ENCODE measurements at regions not wholly inside any gene's neighbourhood (a gene's known extent, or its start where the extent isn't known, plus 50 kb on each side); places are given as distances from the start of the nearest gene placed in this dataset.
A peak's percentile ranks its signal among the peaks of the same experiment; 100 is the strongest.
"Not testable (repeated sequence)": the region's sequence is repeated elsewhere in the genome, so short reads cannot be mapped to it uniquely, and the experiment has no call there.

- DNase-seq: no peak
Measured at GRCh38 chr4:138113819-138114400, 128.2 kb downstream of the SLC7A11 start.

DNA sequence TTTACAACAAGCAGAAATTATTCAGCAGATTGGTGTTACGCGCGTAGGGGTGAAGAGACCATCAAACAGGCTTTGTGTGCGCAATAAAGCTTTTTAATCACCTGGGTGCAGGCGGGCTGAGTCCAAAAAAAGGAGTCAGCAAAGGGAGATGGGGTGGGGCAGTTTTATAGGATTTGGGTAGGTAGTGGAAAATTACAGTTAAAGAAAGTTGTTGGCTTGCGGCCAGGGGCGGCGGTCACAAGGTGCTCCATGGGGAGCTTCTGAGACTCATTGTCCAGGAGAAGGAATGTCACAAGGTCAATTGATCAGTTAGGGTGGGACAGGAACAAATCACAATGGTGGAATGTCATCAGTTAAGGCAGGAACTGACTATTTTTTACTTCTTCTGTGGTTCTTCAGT is 129.3 kb downstream of the SLC7A11 start:
- not testable (repeated sequence) for DNase-seq

- DNase-seq: no peak
Measured at GRCh38 chr4:138112389-138112788, 129.8 kb downstream of the SLC7A11 start.

DNA sequence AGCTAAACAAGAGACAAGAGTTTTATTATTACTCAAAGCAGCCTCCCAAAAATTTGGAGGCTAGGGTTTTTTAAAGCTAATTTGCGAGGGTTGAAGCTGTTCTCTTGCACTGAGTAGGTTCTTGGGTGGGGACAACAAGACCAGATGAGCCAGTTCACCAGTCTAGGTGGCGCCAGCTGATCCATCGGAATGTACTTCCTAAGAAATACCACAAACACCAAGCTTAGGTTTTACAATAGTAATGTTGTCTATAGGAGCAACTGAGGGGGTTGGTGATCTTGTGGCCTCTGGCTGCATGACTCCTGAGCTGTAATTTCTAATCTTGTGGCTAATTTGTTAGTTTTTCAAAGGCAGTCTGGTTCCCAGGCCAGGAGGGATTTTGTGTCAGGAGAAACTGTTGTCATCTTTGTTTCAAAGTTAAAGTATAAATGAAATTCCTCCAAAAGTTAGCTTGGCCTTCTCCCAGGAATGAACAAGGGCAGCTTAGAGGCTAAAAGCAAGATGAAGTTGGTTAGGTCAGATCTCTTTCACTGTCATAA is 130.6 kb downstream of the SLC7A11 start:
- DNase-seq: no peak

DNA sequence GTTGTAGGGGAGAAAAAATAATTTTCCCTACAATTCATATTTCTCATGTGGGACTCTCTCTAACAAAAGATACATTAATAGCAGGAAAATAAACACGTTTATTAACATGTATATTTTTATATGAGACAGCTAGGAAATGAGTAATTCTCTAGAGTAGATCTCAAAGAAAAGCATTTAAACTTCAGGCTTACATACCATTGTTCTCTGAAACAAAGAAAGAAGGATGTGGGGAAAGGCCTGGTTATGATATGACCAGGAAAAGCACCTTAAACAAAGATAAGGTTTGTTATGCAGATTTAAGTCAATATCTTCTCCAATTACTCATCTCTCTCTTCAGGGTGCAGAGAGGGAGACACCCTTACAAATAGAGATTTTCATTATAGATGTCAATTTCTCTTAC is 131.3 kb downstream of the SLC7A11 start:
- no peak for DNase-seq

- no peak for DNase-seq
Measured at GRCh38 chr4:138107023-138107422, 135.1 kb downstream of the SLC7A11 start.

GRCh38 chr4:138105331-138105730 is 136.8 kb downstream of the SLC7A11 start:
- DNase-seq: no peak

GRCh38 chr4:138104284-138104680 is 137.9 kb downstream of the SLC7A11 start:
- DNase-seq: no peak

DNA sequence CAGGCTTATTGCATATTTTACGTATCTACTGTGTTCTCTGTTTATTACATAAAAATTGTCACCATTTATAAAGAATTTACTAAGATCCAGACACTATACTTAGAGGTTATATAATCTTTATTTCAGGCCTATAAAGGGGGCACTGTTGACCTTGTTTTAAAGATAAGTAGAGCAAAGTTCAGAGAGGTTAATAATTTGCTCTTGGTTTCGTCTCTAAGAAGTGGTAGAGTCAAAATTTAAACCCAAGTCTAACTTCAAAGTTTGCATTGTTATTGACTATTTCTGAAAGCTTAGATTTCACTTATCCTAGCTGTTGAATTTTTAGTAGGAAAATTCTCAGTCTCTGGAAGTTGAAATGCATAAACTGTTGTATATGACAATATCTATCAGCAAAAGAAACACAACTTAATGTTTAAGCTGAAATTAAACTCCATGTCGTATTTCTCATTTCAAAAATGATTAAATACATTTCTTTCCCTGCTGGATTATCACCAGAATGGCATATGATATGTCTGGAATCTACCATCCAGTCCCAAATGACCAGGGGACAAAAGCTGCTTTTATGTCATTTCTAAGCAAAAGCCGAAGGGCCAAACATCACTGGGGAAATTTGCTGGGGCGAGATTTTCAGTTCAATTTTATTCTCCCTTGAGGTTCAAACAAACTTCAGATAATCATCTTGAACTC is 138.4 kb downstream of the SLC7A11 start:
- no peak for DNase-seq

- no peak for DNase-seq
Measured at GRCh38 chr4:138099385-138099784, 142.8 kb downstream of the SLC7A11 start.

- no peak for DNase-seq
Measured at GRCh38 chr4:138097912-138098600, 144.1 kb downstream of the SLC7A11 start.

GRCh38 chr4:138096384-138097062 is 145.6 kb downstream of the SLC7A11 start:
- DNase-seq: no peak

DNA sequence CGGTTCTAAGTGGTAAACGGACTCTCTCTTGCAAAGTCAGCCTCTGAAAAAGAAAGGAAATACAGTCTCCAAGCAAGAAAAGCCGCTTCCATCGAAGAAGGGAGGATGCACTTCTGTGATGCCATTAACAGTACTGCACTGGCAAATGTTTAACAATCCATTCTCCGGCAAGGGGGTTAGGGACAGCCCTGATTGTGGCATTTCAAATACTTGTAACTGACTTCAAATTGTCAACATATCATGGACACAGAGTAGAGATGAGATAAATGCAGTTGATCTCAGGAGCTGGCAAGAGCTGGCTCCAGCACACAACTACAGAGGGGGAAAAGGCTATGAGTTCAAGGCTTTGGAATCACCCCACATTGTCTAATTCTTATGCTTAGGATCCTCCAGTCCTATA is 146.8 kb downstream of the SLC7A11 start:
- no peak for DNase-seq

DNA sequence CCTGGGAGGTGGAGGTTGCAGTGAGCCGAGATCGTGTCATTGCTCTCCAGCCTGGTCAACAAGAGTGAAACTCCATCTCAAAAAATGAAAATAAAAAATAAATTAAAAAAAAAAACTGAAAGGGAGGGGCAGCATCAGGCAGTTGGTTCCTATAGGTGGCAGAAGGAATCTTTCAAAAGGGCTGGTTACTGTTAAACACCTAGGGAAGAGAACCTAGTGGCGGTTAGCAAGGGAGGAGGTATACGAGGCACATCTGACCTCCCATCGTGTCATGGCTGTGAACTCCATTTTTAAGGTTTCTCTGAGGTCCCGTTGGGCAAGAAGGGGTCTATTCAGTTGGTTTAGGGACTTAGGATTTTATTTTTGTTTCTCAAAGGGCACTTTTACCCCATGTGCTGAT is 150.1 kb downstream of the SLC7A11 start:
- DNase-seq: no peak

GRCh38 chr4:138090918-138091676 is 151.1 kb downstream of the SLC7A11 start:
- DNase-seq: no peak

DNA sequence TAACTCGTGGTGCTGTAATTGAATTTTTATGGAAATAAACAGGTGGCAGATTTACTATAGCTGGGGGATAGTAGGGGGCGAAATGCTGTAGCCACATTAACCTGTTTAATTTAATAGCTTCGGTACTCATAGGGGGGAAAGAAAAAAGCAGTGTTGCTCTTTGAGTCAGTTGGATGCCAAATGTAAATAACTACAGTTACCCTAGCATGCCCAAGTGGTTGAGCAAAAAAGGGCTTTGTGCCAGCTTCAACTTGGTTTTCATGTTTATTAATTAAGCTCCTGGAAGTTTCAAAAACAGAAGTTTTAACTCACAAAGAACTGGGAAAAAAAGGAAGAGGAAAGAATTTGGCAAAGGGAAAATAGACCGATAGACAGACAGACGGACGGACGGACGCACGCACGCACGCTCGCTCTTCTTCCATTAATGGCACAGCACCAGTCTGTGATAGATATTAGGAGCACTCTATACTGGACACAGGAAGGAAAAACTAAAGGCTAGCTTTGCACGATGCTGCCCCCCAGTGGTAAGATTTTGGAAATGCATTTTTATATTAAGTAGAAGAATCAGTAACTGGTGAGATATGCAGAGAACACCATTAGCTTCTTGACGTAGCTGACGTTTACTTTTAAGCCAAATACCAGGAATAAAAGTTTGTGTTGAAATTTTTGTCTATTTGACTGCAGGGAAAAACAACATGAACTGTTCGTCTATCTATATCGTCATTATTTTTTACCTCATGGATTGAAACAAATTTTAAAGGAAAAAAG is 151.8 kb downstream of the SLC7A11 start:
- peak; percentile 87 for DNase-seq

DNA sequence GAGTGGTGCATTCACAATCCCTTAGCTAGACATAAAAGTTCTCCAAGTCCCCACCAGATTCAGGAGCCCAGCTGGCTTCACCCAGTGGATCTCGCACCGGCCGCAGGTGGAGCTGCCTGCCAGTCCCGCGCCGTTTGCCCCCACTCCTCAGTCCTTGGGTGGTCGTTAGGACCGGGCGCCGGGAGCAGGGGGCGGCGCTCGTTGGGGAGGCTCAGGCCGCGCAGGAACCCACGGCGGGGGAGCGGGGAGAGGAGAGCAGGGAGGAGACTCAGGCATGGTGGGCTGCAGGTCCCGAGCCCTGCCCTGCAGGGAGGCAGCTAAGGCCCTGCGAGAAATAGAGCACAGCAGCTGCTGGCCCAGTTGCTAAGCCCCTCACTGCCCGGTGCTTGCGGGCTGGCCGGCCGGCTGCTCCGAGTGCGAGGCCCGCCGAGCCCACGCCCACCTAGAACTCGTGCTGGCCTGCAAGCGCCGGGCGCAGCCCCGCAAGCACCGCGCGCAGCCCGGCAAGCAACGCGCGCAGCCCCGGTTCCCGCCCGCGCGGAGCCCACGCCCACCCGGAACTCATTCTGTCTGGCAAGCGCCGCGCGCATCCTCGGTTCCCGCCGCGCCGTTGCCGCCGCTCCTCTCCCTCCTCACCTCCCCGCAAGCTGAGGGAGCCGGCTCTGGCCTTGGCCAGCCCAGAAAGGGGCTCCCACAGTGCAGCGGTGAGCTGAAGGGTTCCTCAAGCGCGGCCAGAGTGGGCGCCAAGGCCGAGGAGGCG is 153.5 kb downstream of the SLC7A11 start:
- DNase-seq: no peak

DNA sequence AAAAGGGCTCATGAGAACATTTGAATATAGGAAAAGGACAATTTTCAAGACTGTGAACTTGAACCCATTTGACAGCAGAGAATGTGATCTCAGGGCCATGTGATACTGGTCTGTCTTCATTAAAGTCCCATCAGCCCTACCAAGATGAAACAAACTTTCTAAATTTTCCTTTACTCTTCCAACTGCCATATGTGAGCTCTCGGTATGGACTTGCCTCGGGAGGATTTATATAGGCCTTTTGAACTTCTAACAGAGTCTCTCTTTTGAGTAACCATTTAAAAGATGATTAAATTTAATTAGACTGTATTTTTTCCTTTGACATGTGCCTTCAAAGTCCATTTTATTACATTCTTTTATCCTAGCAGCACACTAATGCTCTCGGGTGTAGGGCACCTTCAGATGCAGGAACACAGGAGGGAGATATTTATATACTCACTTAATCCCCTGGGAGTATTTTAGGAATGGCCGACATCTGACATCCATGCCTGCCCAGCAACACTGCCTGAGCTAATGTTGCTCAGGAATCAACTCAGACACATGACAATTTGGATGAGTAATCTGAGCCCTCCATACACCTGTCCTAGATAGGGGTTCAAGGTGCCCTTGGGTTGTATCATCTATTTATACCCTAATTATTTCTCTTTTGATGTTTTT is 155.0 kb downstream of the SLC7A11 start:
- no peak for DNase-seq

DNA sequence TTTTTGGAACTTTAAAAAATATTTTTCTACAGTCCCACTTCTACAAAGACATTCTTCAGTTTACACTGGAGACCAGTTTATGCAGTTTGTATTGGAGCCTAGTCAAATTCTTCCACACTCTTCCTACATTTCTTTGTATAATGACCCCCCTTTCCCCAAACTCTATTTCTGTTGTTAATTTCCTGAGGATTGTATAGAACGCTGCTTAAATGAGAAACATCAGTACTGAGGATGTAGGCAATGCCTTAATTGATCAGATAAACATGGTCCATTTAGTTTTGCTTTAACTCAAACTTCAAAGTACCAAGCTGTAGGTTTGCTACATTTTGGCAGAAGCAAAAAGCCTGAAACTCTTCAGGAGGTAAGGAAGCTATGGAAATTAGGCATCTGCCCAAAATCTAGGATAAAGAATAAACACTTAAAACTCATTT is 155.5 kb downstream of the SLC7A11 start:
- no peak for DNase-seq

GRCh38 chr4:138085736-138086305 is 156.3 kb downstream of the SLC7A11 start:
- DNase-seq: no peak

All from midbrain (tissue), 1 donor.